ENCODE measurements at regions not wholly inside any gene's neighbourhood (a gene's known extent, or its start where the extent isn't known, plus 50 kb on each side); places are given as distances from the start of the nearest gene placed in this dataset.
A peak's percentile ranks its signal among the peaks of the same experiment; 100 is the strongest.
"Not testable (repeated sequence)": the region's sequence is repeated elsewhere in the genome, so short reads cannot be mapped to it uniquely, and the experiment has no call there.

- not testable (repeated sequence) for DNase-seq
Measured at GRCh38 chr17:27365329-27365945, 71.5 kb downstream of the WSB1 start.

- no peak for DNase-seq
Measured at GRCh38 chr17:27366437-27366836, 72.5 kb downstream of the WSB1 start.

DNA sequence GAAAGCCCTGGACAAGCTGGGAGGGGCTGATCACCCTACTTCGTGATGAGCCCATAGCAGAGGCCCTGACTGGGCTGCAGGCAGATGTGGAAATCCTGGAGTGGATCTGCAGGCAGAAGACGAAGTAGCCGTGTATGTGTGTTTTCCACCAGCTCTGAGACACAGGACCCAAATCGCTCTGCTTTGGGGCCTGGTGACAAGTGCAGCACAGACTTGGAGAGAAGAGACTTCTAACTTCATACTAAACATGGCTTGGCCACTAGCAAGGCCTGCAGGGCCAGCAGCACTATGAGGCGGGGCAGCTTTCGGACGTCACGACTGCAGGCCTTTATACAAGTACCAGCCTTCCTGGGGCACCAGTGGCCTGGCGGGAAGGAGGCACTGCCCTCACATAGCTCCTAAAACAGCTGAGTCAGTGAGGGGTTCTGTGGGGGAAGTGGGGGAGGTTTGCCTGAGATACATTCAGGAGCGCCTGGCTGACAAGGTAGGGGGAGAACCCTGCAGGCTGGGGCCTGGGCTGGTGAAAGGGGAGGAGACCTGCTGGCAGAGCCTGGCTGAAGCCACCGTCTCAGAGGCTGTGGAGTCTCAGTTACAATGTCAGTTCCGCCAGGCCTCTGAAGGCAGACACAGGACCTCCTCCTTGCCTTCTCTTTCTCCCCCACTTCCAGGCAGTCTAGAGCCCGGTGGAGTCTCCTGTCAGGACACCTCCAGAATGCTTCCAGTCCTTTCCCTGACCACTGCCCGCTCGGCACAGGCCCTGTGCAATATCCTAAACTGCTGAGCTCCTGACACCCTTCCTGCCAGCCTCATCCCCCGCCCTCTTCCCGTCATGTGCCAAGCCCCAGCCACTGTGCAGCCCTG lies 73.4 kb downstream of the WSB1 start:
- DNase-seq: no peak

- no peak for DNase-seq
Measured at GRCh38 chr17:27368151-27368795, 74.4 kb downstream of the WSB1 start.

GRCh38 chr17:27368980-27369379 lies 75.1 kb downstream of the WSB1 start:
- no peak for DNase-seq

- DNase-seq: no peak
Measured at GRCh38 chr17:27370776-27371175, 76.9 kb downstream of the WSB1 start.

DNA sequence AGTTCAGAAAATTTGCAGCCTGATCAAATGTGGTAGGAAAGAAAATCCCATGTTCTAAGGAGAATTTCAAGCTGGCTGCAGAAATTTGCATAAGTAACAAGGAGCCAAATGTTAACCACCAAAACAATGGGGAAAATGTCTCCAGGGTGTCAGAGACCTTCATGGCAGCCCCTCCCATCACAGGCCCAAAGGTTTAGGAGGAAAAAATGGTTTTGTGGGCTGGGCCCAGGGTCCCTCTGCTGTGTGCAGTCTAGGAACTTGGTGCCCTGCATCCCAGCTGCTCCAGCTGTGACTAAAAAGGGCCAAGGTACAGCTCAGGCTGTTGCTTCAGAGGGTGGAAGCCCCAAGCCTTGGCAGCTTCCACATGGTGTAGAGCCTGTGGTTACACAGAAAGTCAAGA lies 79.8 kb downstream of the WSB1 start:
- not testable (repeated sequence) for DNase-seq

DNA sequence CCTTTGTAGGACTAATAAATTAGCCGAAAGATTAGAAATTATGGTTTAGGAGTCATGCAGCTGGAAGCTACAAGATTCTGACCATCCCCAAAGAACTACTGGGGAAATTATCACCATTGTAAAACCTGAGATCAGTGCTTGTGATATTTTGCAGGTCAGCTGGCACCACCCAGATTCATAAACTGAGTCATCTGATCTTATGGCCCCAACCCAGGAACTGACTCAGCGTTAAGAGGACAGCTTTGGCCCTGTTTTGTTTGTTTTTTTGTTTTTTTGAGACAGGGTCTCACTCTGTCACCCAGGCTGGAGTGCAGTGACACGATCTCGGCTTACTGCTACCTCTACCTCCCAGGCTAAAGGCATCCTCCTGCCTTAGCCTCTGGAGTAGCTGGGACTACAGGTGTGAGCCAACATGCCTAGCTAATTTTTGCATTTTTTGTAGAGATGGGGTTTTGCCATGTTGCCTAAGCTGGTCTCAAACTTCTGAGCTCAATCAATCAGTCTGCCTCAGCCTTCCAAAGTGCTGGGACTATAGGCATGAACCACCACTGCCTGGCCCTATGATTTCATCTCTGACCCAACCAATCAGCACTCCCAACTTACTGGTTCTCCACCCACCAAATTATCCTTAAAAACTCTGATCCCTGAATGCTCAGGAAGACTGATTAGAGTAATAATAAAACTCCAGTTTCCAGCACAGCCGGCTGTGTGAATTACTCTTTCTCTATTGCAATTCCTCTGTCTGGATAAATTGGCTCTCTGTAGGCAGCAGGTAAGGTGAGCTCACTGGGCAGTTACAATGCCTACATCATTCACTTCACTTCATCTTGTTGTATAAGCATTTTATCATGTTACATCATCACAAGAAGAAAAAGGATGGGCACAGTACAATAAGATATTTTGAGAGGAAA lies 79.4 kb upstream of the KSR1 start:
- no peak for DNase-seq

DNA sequence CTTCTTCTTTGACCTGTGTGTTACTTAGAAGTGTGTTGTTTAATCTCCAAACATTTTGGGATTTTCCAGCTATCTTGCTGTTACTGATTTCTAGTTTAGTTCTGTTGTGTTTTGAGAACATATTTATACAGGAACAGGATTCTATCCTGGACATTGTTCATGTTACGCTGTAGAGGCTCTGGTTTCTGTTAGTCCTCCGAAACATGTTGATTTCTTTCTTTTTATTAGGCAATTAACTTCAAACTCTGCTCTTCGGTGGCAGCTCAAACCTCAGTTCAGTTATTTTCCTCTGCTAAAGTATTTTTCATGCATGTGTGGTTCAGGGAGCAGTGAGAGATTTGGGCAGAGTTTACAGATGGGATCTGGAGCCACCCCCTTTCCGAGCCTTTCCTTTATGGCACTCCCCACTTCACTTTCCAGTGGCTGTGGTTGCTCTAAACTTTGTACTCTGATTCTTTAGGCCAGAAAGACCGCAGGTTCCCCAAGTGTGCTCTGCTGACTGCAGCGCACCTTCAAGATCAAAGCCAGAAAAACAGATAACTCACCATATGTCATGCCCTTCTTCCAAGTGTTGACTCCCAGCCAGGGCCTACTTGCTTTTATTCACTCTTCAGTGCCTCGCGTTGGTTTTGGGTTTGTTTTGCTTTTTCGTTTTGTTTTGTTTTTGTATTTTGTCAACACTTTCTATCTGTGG lies 77.6 kb upstream of the KSR1 start:
- no peak for DNase-seq

DNA sequence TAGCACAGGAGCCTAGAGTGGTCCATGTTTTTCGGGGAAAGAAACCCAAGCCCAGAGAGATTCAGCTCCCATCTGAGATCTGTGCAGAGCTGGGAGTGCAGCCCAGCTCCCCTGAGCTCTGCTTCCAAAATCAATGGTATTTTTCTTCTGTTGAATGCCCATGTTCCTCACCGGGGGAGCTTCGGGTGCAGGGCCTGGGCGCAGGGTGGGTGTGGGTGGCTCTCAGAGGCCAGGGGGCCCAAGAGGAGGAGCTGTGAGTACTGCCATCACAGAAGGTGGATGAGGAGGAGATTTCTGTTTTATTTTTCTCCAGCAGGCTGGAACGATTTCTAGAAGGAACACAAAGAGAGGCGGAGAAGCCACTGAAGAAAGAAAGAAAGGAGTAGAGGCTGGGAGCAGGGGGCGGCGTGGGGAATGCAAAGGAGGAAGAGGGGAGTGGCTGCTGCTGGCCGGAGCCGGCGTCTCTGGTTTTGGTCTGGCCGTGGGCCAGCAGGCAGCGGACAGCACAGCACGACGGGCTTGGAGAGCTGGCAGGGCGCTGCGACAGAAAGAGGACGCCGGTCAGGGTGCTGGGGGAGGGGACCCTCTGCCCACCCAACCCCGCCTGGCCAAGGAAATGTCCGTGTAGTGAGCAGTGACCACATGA lies 76.2 kb upstream of the KSR1 start:
- no peak for DNase-seq

- DNase-seq: no peak
Measured at GRCh38 chr17:27380551-27380950, 75.7 kb upstream of the KSR1 start.

- DNase-seq: peak; percentile 92
Measured at GRCh38 chr17:27381007-27381501, 75.2 kb upstream of the KSR1 start.

DNA sequence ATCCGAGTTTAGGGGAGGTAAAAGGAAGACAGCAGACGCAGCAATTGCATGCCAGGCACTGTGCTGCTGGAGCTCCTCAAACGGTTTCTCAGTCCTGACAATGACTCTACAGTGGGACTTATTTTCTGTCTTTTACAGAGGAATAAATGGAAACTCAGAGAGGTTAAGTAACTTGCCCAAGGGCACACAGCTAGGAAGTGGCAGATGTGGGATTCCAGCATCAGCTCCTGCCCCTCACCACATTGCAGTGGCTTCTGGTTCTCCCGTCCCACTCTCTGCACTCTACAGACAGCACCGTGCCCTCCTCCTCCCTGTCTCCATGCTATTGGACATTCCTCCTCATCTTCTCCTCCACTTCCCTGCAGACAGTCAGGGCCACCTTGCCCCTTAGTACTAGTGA lies 74.2 kb upstream of the KSR1 start:
- DNase-seq: no peak

DNA sequence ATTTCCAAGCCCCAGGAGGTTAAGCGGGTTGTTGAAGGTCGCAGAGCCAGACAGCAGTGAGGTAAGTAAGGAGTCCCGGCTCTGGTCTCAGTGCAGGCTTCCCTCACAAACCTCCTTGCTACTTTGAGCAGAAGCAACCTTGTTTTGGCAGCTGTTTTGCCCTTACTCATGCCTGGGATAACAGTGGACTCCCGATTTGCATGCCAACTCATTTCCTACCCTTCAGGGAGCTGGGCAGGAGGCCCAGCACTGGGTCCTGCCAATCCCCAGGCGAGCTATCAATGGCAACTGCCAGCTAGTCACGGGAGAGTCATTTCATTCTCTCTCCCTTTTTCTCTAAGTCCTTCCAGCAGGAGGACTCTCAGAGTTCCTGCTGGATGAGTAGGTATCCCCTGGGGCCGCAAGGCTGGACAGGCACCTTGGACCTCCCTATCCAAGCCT lies 72.0 kb upstream of the KSR1 start:
- no peak for DNase-seq

GRCh38 chr17:27384726-27385125 lies 71.5 kb upstream of the KSR1 start:
- no peak for DNase-seq

DNA sequence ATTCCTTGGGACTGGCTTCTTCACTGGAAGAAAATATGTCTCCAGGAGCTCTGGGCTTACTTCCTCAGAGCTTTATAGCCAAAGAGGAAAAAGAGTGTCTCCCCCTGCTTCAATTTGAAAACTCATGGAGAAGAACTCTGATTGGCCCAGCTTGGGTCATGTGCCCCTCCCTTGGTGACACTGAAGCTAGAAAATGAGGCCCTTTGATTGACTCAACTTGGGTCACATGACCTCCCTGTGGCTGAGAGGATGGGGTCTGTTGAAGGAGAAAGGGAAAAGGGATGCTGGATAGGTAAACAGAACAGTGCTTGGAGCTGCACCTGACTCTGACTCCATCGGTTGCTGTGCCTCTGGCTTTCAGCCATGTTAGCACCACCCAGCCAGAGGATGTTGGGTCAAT lies 70.6 kb upstream of the KSR1 start:
- DNase-seq: no peak

GRCh38 chr17:27386206-27387075 lies 69.8 kb upstream of the KSR1 start:
- no peak for DNase-seq

- DNase-seq: no peak
Measured at GRCh38 chr17:27389542-27390140, 66.6 kb upstream of the KSR1 start.

GRCh38 chr17:27390540-27390939 lies 65.7 kb upstream of the KSR1 start:
- no peak for DNase-seq

GRCh38 chr17:27391427-27391826 lies 64.8 kb upstream of the KSR1 start:
- no peak for DNase-seq
